ENCODE measurements at regions not wholly inside any gene's neighbourhood (a gene's known extent, or its start where the extent isn't known, plus 50 kb on each side); places are given as distances from the start of the nearest gene placed in this dataset.

DNA sequence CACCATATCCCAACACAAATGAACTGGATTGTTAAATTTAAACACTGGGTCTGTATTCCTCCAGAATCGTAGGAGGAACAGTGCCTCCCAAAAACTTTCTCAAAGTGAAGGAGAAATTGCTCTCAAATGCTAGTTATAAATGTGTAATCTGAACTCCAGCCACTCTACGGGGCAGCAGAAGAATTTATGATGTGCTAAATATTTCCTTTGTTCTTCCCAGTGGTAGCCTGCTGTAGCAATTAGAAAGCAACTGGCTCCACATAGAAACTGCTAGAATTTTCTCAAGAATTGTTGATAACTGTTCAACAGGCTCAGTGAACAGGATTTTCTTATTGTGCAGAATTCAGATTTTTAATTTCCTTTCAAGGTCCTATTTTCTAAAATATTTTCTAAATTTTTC lies 49.8 kb upstream of the EYA4 start:
- TF ChIP-seq, protein P1, sequence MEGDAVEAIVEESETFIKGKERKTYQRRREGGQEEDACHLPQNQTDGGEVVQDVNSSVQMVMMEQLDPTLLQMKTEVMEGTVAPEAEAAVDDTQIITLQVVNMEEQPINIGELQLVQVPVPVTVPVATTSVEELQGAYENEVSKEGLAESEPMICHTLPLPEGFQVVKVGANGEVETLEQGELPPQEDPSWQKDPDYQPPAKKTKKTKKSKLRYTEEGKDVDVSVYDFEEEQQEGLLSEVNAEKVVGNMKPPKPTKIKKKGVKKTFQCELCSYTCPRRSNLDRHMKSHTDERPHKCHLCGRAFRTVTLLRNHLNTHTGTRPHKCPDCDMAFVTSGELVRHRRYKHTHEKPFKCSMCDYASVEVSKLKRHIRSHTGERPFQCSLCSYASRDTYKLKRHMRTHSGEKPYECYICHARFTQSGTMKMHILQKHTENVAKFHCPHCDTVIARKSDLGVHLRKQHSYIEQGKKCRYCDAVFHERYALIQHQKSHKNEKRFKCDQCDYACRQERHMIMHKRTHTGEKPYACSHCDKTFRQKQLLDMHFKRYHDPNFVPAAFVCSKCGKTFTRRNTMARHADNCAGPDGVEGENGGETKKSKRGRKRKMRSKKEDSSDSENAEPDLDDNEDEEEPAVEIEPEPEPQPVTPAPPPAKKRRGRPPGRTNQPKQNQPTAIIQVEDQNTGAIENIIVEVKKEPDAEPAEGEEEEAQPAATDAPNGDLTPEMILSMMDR (IDR thresholded peaks at IDR 0.05; ENCODE audit: extremely low read depth in 1 of 2, insufficient read depth in 1 of 2, low read depth in 1 of 2, low read length in 2 of 2): no peak
- TF ChIP-seq EZH2 (IDR thresholded peaks at IDR 0.05; ENCODE audit: borderline replicate concordance, low read depth, low read length, severe bottlenecking): no peak

Measured in endothelial cell of umbilical vein (primary cell).